GM23338 (cell line): ENCODE measurements at regions not wholly inside any gene's neighbourhood (a gene's known extent, or its start where the extent isn't known, plus 50 kb on each side); places are given as distances from the start of the nearest gene placed in this dataset.

ENCODE experiments used
- NANOG ChIP-seq: IDR thresholded peaks from 2 replicates; pipeline ENCODE4 v1.6.1; 2016; ENCODE audit warnings: antibody characterized with exemption, borderline replicate concordance
- POLR2AphosphoS5 ChIP-seq: IDR thresholded peaks from 2 replicates; pipeline ENCODE4 v1.6.1; 2016; ENCODE audit warnings: antibody characterized with exemption, low read depth
- REST ChIP-seq: IDR thresholded peaks from one replicate; pipeline ENCODE4 v1.6.1; 2018; ENCODE audit warnings: antibody characterized with exemption; ENCODE audit not compliant: unreplicated experiment
- TF ChIP-seq, protein P1 (sequence below), 2 experiments: fragments of 200-600 bp in 1 of 2; sonication (generic) in 1 of 2; conservative IDR thresholded peaks; 2 replicates each; pipeline versions ENCODE4 v1.5.1 to v1.6.1; 2016 to 2017; ENCODE audit warnings: antibody characterized with exemption in 2 of 2, low read depth in 2 of 2, mild to moderate bottlenecking in 2 of 2, moderate library complexity in 1 of 2

DNA sequence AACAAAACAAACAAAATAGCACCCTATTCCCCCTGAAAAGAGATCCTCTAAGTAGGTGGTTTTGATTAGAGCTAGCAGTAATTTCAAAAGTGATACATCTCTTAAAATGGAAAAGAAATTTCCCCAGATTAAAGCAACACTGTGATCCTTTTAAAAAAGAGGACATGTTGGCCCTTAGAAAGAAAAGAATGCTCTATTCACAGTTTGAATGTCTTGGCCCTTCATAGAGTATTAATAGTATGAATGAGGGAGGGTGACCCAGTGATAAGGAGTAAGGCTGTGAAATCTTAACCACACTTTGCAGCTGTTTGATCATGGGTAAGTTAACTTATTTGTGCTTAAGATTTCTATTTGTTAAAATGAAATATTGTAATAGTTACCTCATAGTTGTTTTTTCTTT is 467.7 kb upstream of the MEF2C start:
- TF ChIP-seq, protein P1, sequence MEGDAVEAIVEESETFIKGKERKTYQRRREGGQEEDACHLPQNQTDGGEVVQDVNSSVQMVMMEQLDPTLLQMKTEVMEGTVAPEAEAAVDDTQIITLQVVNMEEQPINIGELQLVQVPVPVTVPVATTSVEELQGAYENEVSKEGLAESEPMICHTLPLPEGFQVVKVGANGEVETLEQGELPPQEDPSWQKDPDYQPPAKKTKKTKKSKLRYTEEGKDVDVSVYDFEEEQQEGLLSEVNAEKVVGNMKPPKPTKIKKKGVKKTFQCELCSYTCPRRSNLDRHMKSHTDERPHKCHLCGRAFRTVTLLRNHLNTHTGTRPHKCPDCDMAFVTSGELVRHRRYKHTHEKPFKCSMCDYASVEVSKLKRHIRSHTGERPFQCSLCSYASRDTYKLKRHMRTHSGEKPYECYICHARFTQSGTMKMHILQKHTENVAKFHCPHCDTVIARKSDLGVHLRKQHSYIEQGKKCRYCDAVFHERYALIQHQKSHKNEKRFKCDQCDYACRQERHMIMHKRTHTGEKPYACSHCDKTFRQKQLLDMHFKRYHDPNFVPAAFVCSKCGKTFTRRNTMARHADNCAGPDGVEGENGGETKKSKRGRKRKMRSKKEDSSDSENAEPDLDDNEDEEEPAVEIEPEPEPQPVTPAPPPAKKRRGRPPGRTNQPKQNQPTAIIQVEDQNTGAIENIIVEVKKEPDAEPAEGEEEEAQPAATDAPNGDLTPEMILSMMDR (conservative IDR thresholded peaks at IDR 0.05; ENCODE audit: low read depth in 2 of 2): no peak
- TF ChIP-seq NANOG (no peak), REST (no peak), POLR2AphosphoS5 (no peak)
